ENCODE measurements at regions not wholly inside any gene's neighbourhood (a gene's known extent, or its start where the extent isn't known, plus 50 kb on each side); places are given as distances from the start of the nearest gene placed in this dataset.
"Not testable (repeated sequence)": the region's sequence is repeated elsewhere in the genome, so short reads cannot be mapped to it uniquely, and the experiment has no call there.

- not testable (repeated sequence) for TF ChIP-seq EZH2 (IDR thresholded peaks at IDR 0.05; ENCODE audit: insufficient read depth, poor library complexity, severe bottlenecking); EZH2phosphoT487 (IDR thresholded peaks at IDR 0.05; ENCODE audit: insufficient read depth, low read depth)
Observed at GRCh38 chr3:65252914-65253313, 565.1 kb upstream of the ADAMTS9 start.
